Forelimb muscle (tissue), 1 donor: ENCODE measurements at regions not wholly inside any gene's neighbourhood (a gene's known extent, or its start where the extent isn't known, plus 50 kb on each side); places are given as distances from the start of the nearest gene placed in this dataset.

Experiments used
- DNase-seq: peaks from one replicate; pipeline ENCODE4 v3.0.0-alpha.2; 2013; ENCODE audit warnings: low read depth

- no peak for DNase-seq
Measured at GRCh38 chr11:69393178-69393832, 88.2 kb upstream of the LINC01488 start.

- DNase-seq, result no peak
Measured at GRCh38 chr11:69393865-69394233, 87.6 kb upstream of the LINC01488 start.

- no peak for DNase-seq
Measured at GRCh38 chr11:69394234-69394868, 87.1 kb upstream of the LINC01488 start.

GRCh38 chr11:69394869-69395246 lies 86.6 kb upstream of the LINC01488 start:
- DNase-seq, result no peak

- no peak for DNase-seq
Measured at GRCh38 chr11:69395287-69395686, 86.2 kb upstream of the LINC01488 start.

GRCh38 chr11:69396051-69396947 lies 85.2 kb upstream of the LINC01488 start:
- DNase-seq, result no peak

GRCh38 chr11:69396948-69397307 lies 84.5 kb upstream of the LINC01488 start:
- no peak for DNase-seq

- no peak for DNase-seq
Measured at GRCh38 chr11:69397732-69398131, 83.7 kb upstream of the LINC01488 start.

GRCh38 chr11:69398529-69399492 lies 82.7 kb upstream of the LINC01488 start:
- DNase-seq, result no peak

GRCh38 chr11:69400140-69400539 lies 81.3 kb upstream of the LINC01488 start:
- DNase-seq, result no peak

GRCh38 chr11:69400771-69401590 lies 80.5 kb upstream of the LINC01488 start:
- DNase-seq, result no peak

GRCh38 chr11:69401715-69402114 lies 79.7 kb upstream of the LINC01488 start:
- no peak for DNase-seq

GRCh38 chr11:69402251-69402887 lies 79.1 kb upstream of the LINC01488 start:
- no peak for DNase-seq

GRCh38 chr11:69403556-69404215 lies 77.8 kb upstream of the LINC01488 start:
- no peak for DNase-seq

- DNase-seq, result no peak
Measured at GRCh38 chr11:69406060-69406459, 75.4 kb upstream of the LINC01488 start.

- no peak for DNase-seq
Measured at GRCh38 chr11:69409812-69410645, 71.4 kb upstream of the LINC01488 start.

GRCh38 chr11:69411257-69411924 lies 70.1 kb upstream of the LINC01488 start:
- no peak for DNase-seq
